Spleen (tissue), 11 donors: ENCODE measurements at regions not wholly inside any gene's neighbourhood (a gene's known extent, or its start where the extent isn't known, plus 50 kb on each side); places are given as distances from the start of the nearest gene placed in this dataset.

Source experiments
- DNase-seq: peaks from one replicate; pipeline ENCODE4 v3.0.0-alpha.2; 2020
- H3K27ac ChIP-seq, 8 donors: fragments of 200-600 bp; sonication (generic) in 7 of 8; 1 replicate in 4 of 8; 2 replicates in 4 of 8; pipeline versions ENCODE4 v1.5.0 to v1.8.0; 2016 to 2021; ENCODE audit warnings: inconsistent platforms in 4 of 8, mild to moderate bottlenecking in 4 of 8, moderate library complexity in 1 of 8
- H3K27me3 ChIP-seq, 7 donors: fragments of 200-600 bp; sonication (generic) in 6 of 7; replicated peaks in 1 of 7; 1 replicate in 4 of 7; 2 replicates in 3 of 7; pipeline versions ENCODE4 v1.5.0 to v1.8.0; 2016 to 2021; ENCODE audit warnings: inconsistent platforms in 3 of 7, mild to moderate bottlenecking in 1 of 7
- H3K36me3 ChIP-seq, 6 donors: fragments of 200-600 bp; sonication (generic) in 5 of 6; 1 replicate in 4 of 6; 2 replicates in 2 of 6; pipeline versions ENCODE4 v1.5.0 to v1.8.0; 2016 to 2021; ENCODE audit warnings: inconsistent platforms in 2 of 6
- H3K4me1 ChIP-seq, 6 donors: fragments of 200-600 bp; sonication (generic) in 5 of 6; 1 replicate in 3 of 6; 2 replicates in 3 of 6; pipeline versions ENCODE4 v1.5.0 to v1.8.0; 2016 to 2021; ENCODE audit warnings: inconsistent platforms in 3 of 6
- H3K4me3 ChIP-seq, 8 donors: fragments of 200-600 bp; sonication (generic) in 7 of 8; 1 replicate in 4 of 8; 2 replicates in 4 of 8; pipeline versions ENCODE4 v1.5.0 to v1.8.0; 2016 to 2021; ENCODE audit warnings: inconsistent platforms in 4 of 8, mild to moderate bottlenecking in 4 of 8, moderate library complexity in 2 of 8
- H3K9me3 ChIP-seq, 8 donors: fragments of 200-600 bp; sonication (generic) in 7 of 8; 1 replicate in 4 of 8; 2 replicates in 4 of 8; pipeline versions ENCODE4 v1.5.0 to v1.8.0; 2016 to 2021; ENCODE audit warnings: inconsistent platforms in 4 of 8
- CTCF ChIP-seq, 11 experiments: fragments of 200-600 bp in 7 of 11; fragments of 450-650 bp in 4 of 11; sonication (generic) in 4 of 11; IDR thresholded peaks in 8 of 11; conservative IDR thresholded peaks in 3 of 11; 1 replicate in 7 of 11; 2 replicates in 4 of 11; pipeline versions ENCODE4 v1.4.0 to v1.8.0; 2016 to 2021; ENCODE audit warnings: antibody characterized with exemption in 11 of 11, inconsistent platforms in 4 of 11, mild to moderate bottlenecking in 1 of 11
- POLR2A ChIP-seq, 3 donors: fragments of 450-650 bp; IDR thresholded peaks; one replicate each; pipeline ENCODE4 v1.5.1; 2017; ENCODE audit warnings: antibody characterized with exemption in 3 of 3, mild to moderate bottlenecking in 1 of 3
- POLR2AphosphoS5 ChIP-seq, 3 donors: sonication (generic); formaldehyde crosslinking; IDR thresholded peaks; one replicate each; pipeline ENCODE4 v1.5.1; 2017; ENCODE audit warnings: antibody characterized with exemption in 3 of 3
- WGBS, 5 donors: extraction: QIAGEN DNeasy Blood & Tissue Kit in 3 of 5; methylation state at CpG; one replicate each; pipeline versions ENCODE4 v1.1.5 to v1.1.7; 2013 to 2018; 5-methylcytosine and 5-hydroxymethylcytosine counted together
- intact Hi-C: fragments of 100-400 bp; cut with DNase I; formaldehyde crosslinking; loops from one replicate; pipeline ENCODE4 v1.15.0; 2023; ENCODE audit warnings: low total_unique reads
- donor health status: healthy with polysubstance abuse.
- donor health status: DM: no; HTN: no; CAD: no; lungs with moderate emphysema.
- donor health status: DM: no; HTN: no; CAD: no.
- donor health status: Bipolar disorder and iron deficiency.
- donor health status: healthy.
- donor health status: DM: no; HTN: no; CAD: no.
- donor health status: DM: yes; HTN: yes; CAD: no.

GRCh38 chr9:89888233-89888632, 283.4 kb downstream of the GADD45G start:
- intact Hi-C loops, result no loop called here
- 91 to 94% (median 92%) methylated on average over 2 of the region's 2 CpGs for WGBS, 5 donors

DNA sequence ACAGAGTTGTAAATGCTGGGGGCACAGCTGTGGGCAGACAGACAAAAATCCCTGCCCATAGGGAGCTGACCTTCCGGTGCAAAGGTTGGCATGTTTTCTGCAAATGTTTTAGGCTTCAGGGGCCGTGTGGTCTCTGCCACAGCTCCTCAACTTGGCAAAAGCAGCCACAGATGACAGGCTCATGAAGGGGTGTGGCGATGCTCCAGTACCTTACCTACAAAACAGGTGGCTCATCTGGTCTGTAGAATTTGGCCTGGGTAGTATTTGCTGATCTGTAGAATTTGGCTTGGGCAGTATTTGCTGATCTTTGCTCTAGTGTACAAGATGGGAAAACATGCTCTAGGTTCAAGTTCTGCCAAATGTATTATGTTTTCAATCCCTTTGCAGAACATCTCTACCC, 283.9 kb downstream of the GADD45G start:
- intact Hi-C loops, result no loop called here
- peak; percentile 17 for DNase-seq
- Histone ChIP-seq H3K9me3 (no peaks in the 10 kb centered on the region), H3K36me3 (no peaks in the 10 kb centered on the region), H3K4me1 (peaks cover 0 to 9% (median 0%) of the 10 kb centered on the region in 6 donors), H3K4me3 (no peak overlapping the region), H3K27me3 (no peaks in the 10 kb centered on the region), H3K27ac (no peak overlapping the region)
- WGBS, 5 donors, result 84 to 96% (median 92%) methylated on average over 2 to 3 of the region's 3 CpGs
- TF ChIP-seq CTCF (IDR thresholded peaks at IDR 0.05 in 8 of 11, conservative IDR thresholded peaks at IDR 0.05 in 3 of 11) (no peak), POLR2AphosphoS5 (IDR thresholded peaks at IDR 0.05) (no peak), POLR2A (IDR thresholded peaks at IDR 0.05) (no peak)

More at GRCh38 chr9:89888233-89888632, 283.4 kb downstream of the GADD45G start:
- no peaks in the 10 kb centered on the region for H3K27me3 ChIP-seq
- peaks cover 0 to 9% (median 0%) of the 10 kb centered on the region in 6 donors for H3K4me1 ChIP-seq
- no peak overlapping the region for H3K27ac ChIP-seq
- H3K4me3 ChIP-seq, result no peak overlapping the region
- TF ChIP-seq CTCF (IDR thresholded peaks at IDR 0.05 in 8 of 11, conservative IDR thresholded peaks at IDR 0.05 in 3 of 11) (no peak), POLR2A (IDR thresholded peaks at IDR 0.05) (no peak), POLR2AphosphoS5 (IDR thresholded peaks at IDR 0.05) (no peak)
- no peak for DNase-seq
- no peaks in the 10 kb centered on the region for H3K9me3 ChIP-seq
- H3K36me3 ChIP-seq, result no peaks in the 10 kb centered on the region

DNA sequence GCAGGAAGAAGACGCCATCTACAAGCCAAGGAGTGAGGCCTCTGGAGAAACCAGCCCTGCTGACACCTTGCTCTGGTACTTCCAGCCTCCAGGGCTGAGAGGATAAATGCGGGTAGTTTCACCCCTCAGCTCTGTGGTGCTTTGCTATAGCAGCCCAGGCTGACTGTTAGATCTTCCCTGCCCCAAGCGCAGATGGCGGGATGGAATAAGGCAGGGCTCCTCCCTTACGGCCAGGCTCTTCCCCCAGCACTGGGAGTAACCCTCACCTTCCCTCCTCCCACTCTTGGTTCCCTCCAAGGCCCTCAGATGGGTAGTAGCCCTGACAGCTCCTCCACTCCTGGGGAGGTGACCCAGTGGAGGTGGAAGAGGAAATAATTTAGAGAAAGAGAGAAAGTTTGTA, 285.1 kb downstream of the GADD45G start:
- intact Hi-C loops, result no loop called here

More for the DNA sequence above, 285.1 kb downstream of the GADD45G start:
- Histone ChIP-seq H3K4me1 (peaks cover 0 to 9% (median 0%) of the 10 kb centered on the region in 6 donors), H3K27ac (no peak overlapping the region), H3K9me3 (no peaks in the 10 kb centered on the region), H3K27me3 (no peaks in the 10 kb centered on the region), H3K4me3 (no peak overlapping the region), H3K36me3 (no peaks in the 10 kb centered on the region)
- no peak for TF ChIP-seq POLR2AphosphoS5 (IDR thresholded peaks at IDR 0.05)
- no peak for TF ChIP-seq CTCF (IDR thresholded peaks at IDR 0.05 in 8 of 11, conservative IDR thresholded peaks at IDR 0.05 in 3 of 11)
- no peak for TF ChIP-seq POLR2A (IDR thresholded peaks at IDR 0.05)
- DNase-seq, result peak; percentile 37
- whole genome bisulfite sequencing, 5 donors, result 89 to 97% (median 94%) methylated on average over 5 of the region's 5 CpGs
